ENCODE measurements at regions not wholly inside any gene's neighbourhood (a gene's known extent, or its start where the extent isn't known, plus 50 kb on each side); places are given as distances from the start of the nearest gene placed in this dataset.
"Not testable (repeated sequence)": the region's sequence is repeated elsewhere in the genome, so short reads cannot be mapped to it uniquely, and the experiment has no call there.

GRCh38 chr1:90824551-90824950 lies 107.4 kb upstream of the BARHL2 start:
- DNase-seq (ENCODE audit: low read depth) = no peak

DNA sequence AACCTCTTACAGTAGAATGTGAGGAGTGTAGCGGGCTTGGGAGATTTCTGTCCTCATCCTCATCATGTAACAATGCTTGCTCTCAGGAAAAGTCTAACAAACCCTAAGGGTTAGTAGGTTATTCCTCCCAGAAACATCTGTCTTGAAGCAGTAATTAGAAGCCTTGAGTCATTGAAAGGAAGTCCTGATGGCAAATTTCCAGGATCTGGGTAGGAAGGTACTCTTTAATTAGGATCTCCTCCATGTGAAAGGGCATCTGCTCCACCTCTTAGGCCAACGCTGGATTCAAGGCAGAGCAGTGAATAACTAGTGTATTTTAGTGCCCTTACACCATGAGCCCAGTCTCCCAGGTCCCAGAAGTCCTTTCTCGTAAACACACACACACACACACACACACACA lies 106.6 kb upstream of the BARHL2 start:
- no peak for DNase-seq (ENCODE audit: low read depth)

DNA sequence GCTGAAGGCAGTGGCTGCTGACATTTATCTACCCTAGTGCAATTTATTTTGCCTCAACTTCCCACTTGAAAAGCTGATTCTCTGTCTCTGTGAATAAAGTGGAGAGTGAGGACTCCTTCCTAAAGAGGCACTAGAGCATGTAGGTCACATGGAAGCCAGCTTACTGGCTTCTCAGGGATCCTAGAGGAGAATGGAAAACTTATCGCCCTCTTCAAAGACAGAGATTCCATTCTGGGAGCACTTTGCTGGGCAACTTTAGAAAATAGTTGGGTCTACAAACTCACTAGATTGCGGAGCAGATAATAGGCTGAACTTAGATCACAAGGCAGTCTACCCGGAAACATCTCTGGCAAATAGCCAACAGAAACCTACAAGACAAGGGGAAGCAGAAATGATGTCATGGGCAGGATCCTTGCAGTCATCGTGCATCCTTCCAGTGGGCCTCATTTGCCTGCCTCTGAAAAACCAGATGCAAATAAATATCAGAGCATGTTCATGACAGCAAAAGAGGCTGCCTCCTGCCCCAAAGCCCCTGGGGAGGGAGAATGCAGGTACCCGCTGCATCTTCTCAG lies 104.8 kb upstream of the BARHL2 start:
- no peak for DNase-seq (ENCODE audit: low read depth)

- DNase-seq (ENCODE audit: low read depth) = no peak
These were observed 104.2 kb upstream of the BARHL2 start for GRCh38 chr1:90821152-90821787.

DNA sequence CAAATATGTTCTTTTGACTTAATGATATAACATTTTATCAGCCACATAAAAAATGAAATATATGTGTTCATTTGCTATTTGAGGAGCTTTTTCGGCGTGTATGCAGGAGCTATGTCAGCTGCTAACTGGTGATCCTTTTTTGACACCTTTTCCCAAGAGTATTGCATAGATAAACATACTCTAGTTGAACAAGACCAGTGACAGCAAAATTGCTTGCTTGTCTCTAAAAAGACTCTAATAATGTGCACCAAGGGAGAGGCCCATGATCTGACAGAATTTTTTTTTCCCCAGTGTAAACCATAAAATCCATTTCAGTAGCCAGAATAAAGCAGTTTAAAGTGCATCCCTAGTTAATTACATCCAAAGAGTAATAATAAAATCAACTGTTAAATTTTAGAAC lies 103.6 kb upstream of the BARHL2 start:
- no peak for DNase-seq (ENCODE audit: low read depth)

- DNase-seq (ENCODE audit: low read depth) = no peak
These were observed 100.3 kb upstream of the BARHL2 start for GRCh38 chr1:90817399-90817798.

- DNase-seq (ENCODE audit: low read depth) = not testable (repeated sequence)
These were observed 95.1 kb upstream of the BARHL2 start for GRCh38 chr1:90812237-90812636.

DNA sequence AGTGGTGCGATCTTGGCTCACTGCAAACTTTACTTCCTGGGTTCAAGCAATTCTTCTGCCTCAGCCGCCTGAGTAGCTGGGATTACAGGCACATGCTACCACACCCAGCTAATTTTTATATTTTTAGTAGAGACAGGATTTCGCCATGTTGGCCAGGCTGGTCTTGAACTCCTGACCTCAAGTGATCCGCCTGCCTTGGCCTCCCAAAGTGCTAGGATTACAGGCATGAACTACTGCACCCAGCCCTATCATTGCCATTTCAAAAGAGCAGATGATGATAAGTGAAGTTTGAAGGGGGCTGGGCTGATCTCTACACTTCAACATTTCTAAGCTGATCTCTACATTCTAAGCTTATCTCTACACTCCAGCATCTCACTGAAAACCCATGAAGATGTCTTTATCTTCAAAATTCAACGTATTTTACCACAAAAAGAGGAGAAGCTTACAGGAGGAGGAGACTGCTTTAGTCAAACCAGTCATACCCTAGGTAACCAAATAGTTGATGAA lies 94.4 kb upstream of the BARHL2 start:
- not testable (repeated sequence) for DNase-seq (ENCODE audit: low read depth)

GRCh38 chr1:90810681-90811080 lies 93.6 kb upstream of the BARHL2 start:
- DNase-seq (ENCODE audit: low read depth) = no peak

GRCh38 chr1:90809996-90810395 lies 92.9 kb upstream of the BARHL2 start:
- no peak for DNase-seq (ENCODE audit: low read depth)

DNA sequence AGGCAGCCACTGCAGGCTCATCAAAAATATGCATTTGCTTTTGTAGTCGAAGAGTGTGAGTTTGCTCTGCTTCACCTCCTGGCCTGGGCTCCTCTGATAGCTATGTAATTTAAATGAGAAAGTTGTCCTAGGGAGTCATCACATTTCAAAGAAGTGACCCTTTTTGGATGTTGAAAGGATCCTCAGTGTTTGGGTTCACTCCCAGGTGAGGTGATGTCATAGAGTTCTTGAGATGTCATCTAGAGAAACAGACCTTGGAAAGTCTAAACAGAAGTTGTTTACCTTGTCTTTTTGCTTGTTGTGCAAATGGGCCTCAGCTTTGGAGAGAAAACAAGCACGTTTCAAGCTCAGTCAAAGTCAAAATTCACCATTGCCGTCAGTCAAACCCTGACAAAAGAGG lies 92.0 kb upstream of the BARHL2 start:
- DNase-seq (ENCODE audit: low read depth) = no peak

DNA sequence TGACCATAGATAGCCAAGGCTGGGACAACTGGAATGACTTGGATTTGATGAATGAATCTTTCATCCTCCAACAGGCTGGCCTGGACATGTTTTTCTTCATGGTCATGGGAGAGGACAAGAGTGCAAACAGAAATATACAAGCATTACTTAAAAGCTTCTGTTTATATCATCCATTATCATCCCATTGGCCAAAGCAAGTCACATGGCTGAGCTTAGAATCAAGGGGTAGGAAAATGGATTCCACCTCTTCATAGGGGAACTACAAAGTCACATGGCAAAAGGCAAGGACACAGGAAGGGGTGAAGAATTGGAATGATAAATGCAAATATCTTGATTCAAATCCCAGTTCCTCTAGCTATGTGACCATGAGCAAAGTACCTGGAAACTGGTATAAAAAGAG lies 90.2 kb upstream of the BARHL2 start:
- DNase-seq (ENCODE audit: low read depth) = no peak

- DNase-seq (ENCODE audit: low read depth) = no peak
These were observed 85.5 kb upstream of the BARHL2 start for GRCh38 chr1:90802622-90803021.

DNA sequence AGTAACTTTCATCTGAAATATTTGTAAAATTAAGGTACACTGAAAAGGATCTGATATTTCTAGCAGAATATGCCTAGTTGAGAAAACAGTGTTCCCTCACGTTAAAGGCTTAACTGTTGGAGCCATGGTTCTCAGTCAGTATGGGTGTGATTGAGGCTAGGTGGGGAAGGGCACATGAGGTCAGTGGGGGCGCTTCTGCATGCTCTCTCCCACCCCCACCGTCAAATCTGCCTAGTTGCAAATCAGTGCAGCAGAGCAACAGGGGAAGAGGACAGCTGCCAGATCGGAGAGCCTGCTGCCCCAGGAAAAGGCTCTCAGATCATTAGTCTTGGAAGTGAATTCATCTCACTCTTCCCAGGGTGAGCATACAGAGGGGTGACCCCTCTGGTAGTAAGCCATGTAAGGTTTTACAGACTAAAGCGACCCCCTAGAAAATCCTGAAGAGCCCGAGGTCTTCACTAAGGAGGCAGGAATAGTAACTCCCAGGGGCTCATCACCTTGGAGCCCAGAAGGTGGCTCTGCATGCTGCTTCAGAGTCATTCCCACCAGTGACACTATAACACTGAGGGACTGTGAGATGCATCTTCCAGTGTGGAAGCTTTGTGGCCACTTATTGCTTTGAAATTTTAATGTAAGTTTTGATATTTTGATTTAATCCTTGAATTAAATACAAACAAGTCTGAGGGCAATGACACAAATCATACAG lies 83.1 kb upstream of the BARHL2 start:
- DNase-seq (ENCODE audit: low read depth) = no peak

DNA sequence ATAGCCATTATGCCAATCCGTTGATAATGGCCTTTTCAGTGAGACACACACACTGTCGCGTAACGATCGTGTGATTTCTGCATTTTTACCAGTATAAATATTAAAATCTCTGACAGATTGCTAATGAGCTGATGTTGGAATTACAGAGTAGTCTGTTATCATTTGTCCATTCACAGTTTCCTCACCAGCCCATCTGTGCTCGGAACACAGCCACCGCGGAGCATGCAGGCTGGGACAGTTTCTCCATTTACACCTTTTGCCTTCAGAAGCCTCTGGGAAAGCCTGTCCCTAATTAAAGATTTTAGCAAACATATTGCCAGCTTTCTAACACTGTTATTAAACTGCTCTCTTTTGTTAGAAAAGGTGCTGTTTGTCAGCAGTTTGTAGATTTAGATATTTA lies 82.2 kb upstream of the BARHL2 start:
- no peak for DNase-seq (ENCODE audit: low read depth)

GRCh38 chr1:90798883-90799282 lies 81.8 kb upstream of the BARHL2 start:
- no peak for DNase-seq (ENCODE audit: low read depth)

DNA sequence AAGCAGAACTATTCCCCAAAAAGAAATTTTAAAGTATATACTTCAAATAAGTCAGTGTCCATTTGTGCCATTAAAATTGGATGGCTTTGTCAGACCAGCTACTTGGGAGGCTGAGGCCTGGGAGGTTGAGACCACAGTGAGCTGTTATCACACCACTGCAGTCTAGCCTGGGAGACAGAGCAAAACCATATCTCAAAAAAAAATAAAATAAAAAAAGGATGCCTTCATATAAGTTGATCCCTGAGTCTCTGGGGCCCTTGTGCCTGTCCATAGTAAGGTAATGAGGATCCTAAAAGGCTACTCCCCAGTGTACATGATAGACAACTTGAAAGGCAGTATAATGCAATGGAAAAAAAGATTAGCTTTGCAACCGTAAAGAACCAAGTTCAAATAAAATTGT lies 81.2 kb upstream of the BARHL2 start:
- no peak for DNase-seq (ENCODE audit: low read depth)

GRCh38 chr1:90795431-90795830 lies 78.3 kb upstream of the BARHL2 start:
- DNase-seq (ENCODE audit: low read depth) = no peak

- no peak for DNase-seq (ENCODE audit: low read depth)
These were observed 69.6 kb upstream of the BARHL2 start for GRCh38 chr1:90786709-90787108.

DNA sequence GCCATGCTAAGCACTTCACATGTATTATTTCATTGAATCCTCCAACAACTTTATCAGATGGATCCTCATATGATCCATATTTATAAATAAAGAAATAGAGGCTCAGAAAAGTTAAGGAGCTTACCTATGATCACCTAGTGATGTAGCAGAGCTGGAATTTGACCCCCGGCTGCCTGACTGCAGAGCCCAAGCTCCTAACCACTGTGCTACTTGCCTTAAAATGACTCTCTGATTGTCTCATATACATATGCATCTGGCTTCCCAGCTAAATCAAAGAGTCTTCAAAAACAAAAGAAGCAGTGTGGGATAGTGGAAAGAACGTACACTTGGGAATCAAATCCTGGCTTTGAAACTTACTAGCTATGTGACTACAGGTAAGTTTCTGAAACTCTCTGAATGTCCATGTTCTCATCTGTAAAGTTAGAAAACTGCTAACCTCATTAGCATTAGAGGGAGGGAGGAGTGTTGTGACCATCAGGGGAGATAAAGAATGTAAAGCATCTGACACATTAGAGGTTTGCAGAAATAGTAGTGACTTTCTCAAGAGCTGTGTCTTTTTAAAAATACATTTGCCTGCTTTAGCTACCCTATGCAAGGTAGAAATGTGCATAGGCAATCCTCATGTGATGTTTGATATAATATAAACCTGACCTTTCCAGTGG lies 67.2 kb upstream of the BARHL2 start:
- DNase-seq (ENCODE audit: low read depth) = no peak

DNA sequence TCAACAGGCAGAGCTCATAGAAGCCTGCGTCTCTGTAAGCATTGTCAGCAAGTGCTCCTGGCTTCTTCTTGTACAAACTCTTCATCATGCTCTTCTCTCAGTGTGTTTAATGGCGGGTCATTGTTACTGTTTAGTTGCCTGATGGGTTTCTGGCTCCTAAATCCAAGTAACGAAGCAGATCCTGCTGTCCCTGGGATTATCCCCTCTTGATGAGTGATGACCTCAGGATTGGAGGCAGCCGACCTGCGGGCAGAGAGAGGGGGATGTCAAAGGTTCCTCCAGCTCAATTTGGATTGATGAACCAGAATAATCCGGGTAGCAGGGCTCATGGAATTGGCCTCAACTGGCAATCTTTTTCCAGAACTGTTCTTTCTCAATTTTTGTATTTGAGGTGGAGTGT lies 66.1 kb upstream of the BARHL2 start:
- DNase-seq (ENCODE audit: low read depth) = no peak

GRCh38 chr1:90782046-90782445 lies 64.9 kb upstream of the BARHL2 start:
- DNase-seq (ENCODE audit: low read depth) = no peak

- no peak for DNase-seq (ENCODE audit: low read depth)
These were observed 64.4 kb upstream of the BARHL2 start for GRCh38 chr1:90781534-90781933.
